Stimulated activated CD4-positive, alpha-beta T cell treated with anti-CD3 and anti-CD28 coated beads, Interleukin-1b, Interleukin-23, amount 100 ng/mL, for 1 hour (primary cell): ENCODE measurements at regions not wholly inside any gene's neighbourhood (a gene's known extent, or its start where the extent isn't known, plus 50 kb on each side); places are given as distances from the start of the nearest gene placed in this dataset.
"Not testable (repeated sequence)": the region's sequence is repeated elsewhere in the genome, so short reads cannot be mapped to it uniquely, and the experiment has no call there.

ENCODE experiments used
- DNase-seq, 2 donors: peaks; one replicate each; pipeline ENCODE4 v3.0.0-alpha.2; 2020; ENCODE audit warnings: low read depth in 2 of 2

DNA sequence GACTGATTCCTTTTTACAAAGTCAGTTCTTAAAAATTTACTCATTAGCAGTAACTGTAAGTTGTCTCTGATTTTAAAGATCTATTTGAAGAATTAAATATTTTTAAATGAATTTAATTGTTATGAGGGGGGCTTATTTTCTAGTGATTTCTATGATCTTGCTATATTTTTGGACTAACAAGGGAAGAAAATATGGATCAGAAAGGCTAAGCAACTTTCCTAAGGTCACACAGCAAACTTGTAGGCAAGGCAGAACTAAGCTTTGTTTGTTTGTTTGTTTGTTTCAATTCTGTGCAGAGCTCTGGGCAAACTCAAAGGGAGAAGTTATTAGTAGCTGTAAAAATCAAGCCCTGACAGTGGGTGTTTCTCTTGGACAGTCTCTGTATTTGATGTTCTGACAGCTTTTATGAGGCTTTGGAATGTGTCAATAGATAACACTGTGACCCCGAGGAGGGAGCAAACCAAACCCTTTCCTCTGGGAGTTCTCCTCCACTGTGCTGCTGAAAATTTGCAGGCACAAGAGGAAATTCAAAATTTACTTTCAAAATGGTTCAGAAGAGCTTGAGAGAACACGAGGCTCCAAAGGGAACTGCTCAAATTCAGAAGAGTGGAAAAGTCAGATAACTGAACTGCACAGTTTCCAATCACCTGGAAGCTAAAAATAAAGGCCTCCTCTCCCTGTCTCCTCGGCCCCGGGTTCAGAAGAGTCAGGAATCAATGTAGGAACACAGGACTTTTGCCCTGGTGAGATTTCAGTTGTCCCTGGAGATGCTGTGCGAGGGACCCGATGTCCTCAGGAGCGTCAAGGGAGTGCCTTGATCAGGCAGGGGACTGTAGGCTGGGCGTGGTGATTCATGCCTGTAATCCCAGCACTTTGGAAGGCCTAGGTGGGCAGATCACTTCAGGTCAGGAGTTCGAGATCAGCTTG lies 325.7 kb downstream of the GATA3 start:
- DNase-seq = no peak

DNA sequence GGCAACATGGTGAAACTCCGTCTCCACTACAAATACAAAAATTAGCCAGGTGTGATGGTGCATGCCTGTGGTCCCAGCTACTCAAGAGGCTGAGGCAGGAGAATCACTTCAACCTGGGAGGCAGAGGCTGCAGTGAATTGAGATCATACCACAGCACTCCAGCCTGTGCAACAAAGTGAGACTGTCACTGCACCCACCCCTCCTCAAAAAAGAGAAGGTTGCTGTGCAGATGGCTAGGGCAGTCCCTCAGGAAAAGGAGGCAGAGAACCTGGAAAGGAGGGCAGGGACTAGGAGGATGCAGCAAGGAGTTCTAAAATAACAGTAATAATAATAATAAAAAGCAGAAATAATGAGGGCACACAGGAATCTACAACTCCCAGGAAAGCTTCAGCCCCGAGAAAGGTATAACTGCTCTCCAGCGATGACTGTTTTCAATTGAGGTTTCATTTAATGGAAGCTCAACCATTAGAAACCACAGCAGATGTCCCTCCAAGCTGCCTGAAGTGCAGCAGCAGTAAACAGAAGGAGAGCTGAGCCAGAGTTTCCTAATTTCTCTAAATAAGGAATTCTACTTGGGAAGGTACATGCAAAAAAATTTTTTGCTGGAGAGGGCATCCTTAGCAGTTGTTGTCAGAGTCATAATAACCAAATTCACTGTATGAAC lies 326.5 kb downstream of the GATA3 start:
- no peak for DNase-seq

DNA sequence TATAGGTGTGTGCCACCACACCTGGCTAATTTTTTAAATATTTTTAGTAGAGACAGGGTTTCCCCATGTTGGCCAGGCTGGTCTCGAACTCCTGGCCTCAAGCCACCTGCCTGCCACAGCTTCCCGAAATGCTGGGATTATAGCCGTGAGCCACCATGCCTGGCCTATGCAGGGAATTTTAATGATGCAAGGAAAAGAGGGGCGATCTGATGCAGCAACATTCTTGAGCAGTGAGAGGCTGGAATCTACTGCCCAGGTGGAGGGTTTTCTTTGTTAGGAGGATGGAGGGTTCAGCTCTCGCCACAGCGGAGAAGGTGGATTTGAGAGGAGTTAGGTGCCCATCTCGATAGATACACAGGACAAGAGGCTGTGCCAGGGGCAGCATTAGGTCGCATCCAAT lies 332.3 kb downstream of the GATA3 start:
- DNase-seq = no peak

DNA sequence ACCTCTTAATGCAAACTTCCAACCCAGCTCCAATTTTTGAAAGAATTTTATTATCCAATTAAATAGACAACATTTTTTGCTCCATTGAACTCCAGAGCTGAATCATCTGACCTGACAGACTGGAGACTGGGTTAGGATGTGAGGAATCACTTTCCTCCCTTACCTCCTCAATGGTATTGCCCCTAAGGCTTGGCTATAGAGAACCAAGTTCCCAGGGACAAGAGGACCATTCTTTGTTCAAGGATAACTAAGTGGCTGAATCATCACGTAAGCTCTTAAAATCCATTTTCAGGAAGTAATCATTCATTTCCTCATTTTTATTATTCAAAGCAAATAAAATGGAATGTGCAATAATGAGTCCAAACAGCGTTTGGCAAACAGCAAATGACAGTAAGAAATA lies 335.1 kb downstream of the GATA3 start:
- no peak for DNase-seq

DNA sequence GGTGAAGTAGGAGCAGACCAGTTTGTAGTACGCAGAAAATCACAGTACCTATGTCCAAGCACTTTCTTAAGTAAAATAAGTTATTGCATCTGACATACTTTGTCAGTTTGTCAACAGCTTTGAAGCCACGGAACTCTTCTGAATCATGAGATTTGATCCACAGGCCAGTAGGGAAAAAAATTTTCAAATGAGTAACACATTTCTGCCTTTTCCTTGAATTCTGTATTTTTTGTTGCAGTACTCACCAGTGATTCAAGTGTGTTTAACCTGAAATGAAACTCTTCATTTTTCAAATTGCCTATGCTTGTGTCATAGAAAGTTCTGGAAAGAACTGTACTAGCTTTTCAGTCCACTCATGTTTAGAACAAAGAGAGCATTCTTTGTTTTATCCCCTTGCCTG lies 337.7 kb downstream of the GATA3 start:
- no peak for DNase-seq

DNA sequence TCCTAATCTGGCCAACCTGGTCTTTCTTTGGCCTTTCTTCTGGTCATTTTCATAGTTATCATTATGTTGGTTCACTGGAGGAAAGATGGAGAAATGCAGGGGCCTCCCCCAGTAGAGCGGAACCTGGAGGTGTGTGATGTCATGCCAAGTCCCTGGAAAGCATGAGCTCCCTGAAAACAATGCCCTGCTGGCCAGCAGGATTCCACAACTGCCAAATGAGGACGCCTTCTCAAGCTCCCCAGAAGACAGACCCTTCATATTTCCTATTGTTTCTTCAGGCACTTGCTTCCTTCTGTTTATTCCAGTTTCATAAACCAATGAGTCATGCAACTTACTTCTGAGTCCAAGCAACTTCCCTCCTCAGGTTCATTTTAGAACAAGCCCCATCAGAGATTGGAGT lies 339.0 kb downstream of the GATA3 start:
- DNase-seq = no peak

DNA sequence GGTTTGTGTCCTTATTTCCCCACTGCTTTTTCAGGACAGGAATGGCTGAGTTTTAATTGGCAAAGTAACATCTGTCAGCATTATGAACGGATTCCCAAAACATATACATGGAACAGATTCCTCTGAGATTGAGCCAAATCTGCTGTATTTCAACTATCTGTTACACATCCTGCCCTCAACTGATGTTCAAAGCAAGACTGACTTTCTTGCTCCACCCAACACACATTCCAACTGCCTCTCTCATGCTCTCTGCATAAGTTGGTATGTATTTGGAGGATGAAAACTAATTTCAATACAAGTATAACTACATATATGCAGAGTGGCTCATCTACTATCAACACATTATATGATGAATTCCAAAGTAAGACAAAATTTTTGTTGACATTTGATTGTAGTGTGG lies 342.2 kb downstream of the GATA3 start:
- DNase-seq = no peak

DNA sequence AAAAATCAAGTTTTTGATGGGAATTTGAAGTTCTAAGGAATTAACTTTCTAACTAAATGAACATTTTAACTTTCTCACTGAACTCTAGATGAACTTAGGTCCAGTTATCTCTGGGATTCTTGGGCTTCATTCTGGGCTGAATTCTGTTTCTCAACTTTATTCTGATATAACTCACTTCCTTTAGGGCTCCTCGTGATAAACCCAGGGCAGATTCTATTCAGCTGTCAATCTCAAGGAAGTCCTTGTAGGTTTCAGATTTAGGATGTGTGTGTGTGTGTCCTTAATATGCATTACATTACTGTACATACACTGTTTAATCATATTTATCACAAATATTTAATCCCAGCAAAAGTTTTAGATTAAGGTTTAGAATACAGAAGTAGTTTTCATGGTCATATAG lies 344.3 kb downstream of the GATA3 start:
- DNase-seq = no peak

DNA sequence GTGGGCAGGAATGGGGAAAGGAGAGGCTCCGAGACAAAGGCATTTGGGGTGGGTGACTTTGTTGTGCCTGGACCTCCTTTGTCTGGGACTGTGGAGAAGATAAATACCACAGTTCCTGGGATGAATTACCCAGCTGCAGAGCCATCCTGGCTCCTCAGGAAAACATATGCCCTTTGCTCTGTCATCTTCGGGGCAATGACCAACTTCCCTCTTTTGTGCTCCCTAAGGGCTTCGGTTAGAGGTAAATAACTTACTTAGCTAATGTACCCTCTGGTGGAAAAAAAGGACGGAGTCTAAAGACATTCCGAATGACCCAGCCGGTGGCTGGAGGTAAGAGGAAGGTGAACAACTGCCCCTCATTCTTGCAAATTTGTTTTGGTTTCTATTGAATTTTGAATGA lies 345.7 kb downstream of the GATA3 start:
- no peak for DNase-seq

DNA sequence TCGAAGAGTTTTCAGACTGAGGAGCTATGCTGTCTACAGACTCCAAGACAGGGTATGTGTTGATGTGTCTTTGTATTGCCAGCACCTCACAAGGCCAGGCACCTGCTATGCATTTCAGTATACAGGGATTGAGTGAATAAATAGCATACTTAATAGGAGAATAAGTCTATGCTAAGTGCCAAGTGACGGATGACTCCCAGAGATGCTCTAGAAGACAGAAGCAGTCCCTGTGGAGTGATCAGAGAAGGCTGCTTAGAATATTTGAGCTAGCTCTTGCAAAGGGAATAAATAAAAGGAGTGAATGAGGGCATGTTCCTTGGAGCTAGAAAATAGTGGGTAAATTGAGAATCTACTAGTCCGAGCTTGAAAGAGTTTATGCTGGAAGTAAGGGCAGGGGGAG lies 346.4 kb downstream of the GATA3 start:
- DNase-seq = no peak

DNA sequence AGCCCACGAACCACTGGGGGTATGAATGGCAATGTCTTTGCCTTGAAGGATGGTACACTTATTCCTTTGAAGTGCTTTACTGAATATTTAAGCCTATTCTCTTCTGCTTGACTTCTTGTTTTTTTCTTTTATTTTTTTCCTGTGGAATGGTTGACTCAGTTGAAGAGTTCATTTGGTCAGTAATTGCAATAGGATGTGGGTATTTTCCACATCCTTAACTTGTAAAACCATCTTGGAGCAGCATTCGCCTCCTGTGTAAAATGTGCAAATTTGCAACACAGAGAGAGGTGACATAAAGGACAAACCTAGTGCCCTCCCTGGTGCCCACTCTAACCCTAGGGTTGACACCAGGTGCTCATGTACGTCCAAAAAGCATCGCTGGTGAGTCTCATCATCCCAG lies 347.0 kb downstream of the GATA3 start:
- no peak for DNase-seq

DNA sequence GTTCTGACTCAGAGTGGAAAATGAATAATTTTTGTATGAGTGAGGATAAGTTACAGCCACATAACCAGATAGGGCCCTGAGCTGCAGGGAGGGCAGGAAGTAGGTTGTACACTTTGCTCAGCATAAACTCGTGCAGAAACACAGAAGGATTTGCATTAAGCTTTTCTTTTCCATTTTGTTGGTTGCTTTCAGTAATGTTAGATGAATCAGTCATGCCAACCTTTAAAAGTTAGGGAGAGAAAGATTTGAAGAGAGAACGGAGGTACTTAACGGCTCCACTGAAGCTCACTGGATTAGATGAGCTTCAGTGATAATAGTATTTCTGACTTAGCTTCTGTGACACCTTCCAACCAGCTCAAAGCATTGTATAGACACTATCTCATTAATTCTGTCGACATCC lies 348.1 kb downstream of the GATA3 start:
- no peak for DNase-seq

DNA sequence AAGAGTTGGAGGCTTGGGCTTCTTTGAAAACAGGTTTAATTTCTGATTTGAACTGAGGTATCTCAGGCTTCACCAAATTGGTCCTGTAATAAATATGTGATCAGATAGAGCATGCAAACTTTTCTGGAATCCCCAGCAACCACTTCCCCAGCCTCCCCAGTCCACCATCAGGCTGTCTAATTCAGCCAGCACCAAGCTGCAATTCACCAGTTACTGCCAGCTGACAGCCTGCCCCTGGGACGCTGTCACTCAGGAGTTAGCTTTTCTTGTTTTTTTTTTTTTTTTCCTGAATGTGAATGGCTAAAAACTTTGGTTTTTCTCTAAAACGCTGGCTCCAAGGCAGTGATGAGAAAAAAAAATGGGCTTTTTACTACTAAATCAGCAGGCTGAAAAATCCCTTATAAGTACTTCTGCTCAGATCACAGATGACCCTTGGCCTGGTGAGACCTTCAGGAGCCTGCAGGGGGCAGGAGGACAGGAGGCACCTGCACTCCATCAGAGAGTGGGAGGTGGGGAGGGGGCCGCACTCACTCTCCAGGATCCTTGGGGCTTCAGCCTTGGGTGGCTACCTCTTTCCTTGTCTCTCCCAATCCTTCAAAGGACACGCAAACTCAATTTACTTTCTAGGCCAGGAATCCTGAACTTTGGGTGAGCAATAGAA lies 349.4 kb downstream of the GATA3 start:
- DNase-seq = no peak

DNA sequence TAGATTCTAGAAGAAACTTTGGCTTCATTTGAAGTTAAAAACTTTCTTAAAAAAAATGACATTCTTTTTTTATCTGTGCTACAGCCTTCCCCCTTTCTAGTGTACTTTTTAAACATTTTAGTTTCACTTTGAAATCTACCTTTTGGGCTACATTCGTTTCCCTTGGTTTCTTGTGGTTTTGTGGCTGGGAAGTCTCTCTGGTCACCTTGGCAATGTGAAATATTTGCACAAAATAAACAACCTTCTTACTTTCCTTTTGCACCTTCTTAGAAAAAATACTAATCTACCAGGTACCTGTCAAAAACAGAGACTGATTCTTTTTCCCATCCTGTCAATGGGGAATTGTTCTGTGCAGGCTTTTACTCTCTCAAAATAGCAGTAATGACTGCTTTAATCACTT lies 350.2 kb downstream of the GATA3 start:
- no peak for DNase-seq

DNA sequence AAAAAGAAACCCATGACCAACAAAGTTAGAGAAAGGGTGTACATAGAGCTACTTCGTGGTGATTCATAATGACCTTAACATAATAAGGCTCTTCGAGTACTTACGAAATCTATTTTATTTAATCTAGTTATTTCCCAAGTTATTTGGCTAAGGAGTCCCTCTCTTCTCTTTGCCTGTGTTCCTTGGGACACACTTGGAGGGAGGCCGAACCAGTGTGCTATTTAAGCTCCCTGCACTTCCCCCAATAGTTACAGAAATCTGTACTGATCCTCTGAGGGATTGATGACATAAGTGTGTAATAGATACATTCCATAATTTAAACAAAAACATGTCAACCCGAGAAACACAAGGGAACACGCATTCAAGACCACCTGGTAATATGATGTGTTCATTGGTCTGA lies 351.1 kb downstream of the GATA3 start:
- DNase-seq = no peak

DNA sequence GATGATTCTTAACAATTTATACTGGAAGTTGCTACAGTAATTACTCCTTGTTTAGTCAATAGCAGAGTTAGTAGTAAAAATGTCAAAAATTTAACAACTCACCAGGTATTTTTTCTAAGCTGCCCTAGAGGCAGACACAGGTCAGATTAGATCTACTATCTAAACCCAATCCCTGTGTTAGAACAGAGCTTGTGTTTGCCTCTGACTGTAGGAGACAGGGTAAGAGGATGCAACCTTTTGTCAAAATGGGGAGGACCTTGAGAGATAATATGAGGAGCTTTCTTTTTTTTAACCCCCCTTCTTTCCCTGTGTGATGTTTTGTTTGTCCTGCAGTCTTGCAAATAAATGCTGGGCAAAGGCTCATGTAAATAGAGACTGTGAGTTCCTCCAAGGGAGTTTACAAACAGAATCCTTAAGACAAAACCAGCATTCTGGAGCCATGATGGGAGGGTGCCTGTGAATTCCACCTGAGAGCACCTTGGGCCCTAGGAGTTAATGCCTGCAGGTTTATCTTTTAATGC lies 353.1 kb downstream of the GATA3 start:
- DNase-seq = no peak

DNA sequence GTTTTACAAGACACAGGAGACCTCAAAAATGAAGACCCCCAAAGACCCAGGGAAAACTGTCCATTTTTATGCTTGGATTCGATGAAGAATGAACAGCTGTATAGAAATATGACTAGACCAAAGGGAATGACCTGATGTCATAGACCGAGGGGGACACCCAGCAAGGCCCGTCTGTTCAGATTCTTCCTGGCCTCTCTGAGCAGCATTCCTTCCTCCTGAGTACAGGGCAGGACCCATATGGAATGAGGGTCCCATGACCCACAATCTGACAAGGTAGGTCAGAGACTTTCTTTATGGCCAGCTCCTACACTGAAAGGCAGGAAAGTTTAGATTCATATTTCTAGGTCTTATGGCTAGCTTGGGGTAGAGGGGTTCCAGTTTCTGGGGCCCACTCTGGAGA lies 356.0 kb downstream of the GATA3 start:
- no peak for DNase-seq

DNA sequence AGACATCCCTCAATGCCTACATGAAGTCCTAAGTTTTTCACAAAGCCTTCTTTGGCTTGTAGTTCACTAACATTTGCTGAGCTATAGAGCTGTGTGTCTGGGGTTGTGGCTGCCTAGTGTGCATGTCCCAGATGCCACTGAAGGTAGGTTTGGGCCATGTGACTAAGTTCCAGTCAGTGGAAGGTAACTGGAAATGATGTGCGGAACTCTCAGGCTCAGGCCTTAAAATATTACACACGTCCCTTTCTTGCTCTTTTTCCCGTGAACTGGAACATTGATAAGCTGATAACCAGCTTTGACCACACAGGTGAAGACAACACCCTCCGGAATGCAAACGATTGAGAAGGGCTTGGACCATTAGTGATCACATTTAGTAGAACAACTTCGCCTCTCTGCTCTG lies 358.1 kb downstream of the GATA3 start:
- no peak for DNase-seq

DNA sequence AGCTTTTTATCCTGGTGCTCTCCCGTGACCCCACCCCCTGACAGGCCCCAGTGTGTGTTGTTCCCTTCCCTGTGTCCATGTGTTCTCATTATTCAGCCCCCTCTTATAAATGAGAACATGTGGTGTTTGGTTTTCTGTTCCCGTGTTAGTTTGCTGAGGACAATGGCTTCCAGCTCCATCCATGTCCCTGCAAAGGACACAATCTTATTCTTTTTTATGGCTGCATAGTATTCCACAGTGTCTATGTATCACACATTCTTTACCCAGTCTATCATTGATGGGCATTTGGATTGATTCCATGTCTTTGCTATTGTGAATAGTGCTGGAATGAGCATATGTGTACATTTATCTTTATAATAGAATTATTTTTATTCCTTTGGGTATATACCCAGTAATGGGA lies 360.5 kb downstream of the GATA3 start:
- not testable (repeated sequence) for DNase-seq

DNA sequence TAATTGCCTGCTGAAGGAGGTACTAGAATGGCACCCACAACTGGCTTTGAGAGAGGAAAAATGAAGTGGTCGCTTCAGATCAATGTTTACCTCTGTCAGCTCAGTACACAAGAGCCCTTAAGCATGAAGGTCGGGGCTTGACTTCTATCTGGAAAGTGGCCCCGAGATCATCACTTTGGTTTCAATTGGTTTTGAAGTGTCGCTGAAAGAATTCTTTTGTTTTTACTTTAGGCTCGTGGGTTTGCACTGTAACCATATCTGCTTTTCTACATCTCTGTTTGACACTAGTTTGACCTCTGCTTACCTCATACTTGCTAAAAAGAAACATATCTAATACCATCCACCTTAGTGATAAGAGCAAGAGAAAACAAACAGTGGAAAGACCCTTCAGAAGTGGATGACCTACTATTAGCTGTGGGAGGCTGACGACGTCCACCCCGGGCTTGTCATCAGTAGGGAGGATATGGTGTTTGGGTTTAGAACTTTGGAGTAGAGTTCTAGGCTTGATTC lies 361.8 kb downstream of the GATA3 start:
- no peak for DNase-seq

DNA sequence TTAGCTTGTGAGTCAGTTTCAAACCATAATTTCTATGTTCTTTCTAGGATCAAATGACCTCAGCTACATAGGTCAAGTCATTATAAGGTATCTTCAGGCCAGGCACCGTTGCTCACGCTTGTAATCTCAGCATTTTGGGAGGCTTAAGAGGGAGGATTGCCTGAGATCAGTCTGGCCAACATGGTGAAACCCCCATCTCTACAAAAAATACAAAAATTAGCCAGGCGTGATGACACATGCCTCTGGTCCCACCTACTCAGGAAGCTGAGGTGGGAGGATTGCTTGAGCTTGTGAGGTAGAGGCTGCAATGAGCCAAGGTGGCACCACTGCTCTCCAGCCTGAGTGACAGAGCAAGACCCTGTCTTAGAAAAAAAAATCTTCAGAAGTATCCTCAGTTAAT lies 362.3 kb downstream of the GATA3 start:
- DNase-seq = no peak

DNA sequence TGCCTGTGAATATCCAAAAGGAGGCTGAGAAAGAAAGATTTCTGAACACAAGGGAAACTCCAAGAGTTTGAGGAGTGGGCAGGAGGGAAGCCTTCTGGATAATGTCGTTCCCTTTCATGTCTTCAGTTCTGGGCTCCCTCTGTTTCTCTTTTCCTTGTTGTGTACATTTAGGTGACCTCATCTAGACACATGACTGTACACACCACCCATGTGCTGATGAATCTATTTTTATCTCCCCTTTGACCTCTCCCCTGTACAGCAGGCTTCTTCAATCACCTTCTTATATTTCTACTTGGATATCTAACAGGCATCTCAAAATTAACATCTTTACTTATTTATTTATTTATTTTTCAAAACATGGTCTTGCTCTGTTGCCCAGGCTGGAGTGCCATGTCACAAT lies 363.1 kb downstream of the GATA3 start:
- DNase-seq = no peak
